ENCODE measurements at regions not wholly inside any gene's neighbourhood (a gene's known extent, or its start where the extent isn't known, plus 50 kb on each side); places are given as distances from the start of the nearest gene placed in this dataset.
A peak's percentile ranks its signal among the peaks of the same experiment; 100 is the strongest.

- Histone ChIP-seq H3K4me2 (ENCODE audit: low read depth, low read length, poor library complexity, severe bottlenecking) (peak overlapping the region; percentile 55), H3K9me2 (replicated peaks; ENCODE audit: insufficient read depth, low read length) (no peaks in the 10 kb centered on the region), H3K36me3 (ENCODE audit: low read length) (no peaks in the 10 kb centered on the region), H3K27me3 (ENCODE audit: low read length) (no peaks in the 10 kb centered on the region), H3K79me2 (ENCODE audit: insufficient read depth, low read length) (no peaks in the 10 kb centered on the region), H2AFZ (ENCODE audit: low read depth, low read length, severe bottlenecking) (no peak overlapping the region), H3K4me3 (ENCODE audit: insufficient read depth, low read length, poor library complexity, severe bottlenecking) (no peak overlapping the region), H3K9me3 (ENCODE audit: insufficient read depth, low read length) (no peaks in the 10 kb centered on the region), H3K27ac (ENCODE audit: low read depth, low read length) (no peak overlapping the region), H3F3A (ENCODE audit: insufficient read depth) (peaks cover 35% of the 10 kb centered on the region), H4K20me1 (ENCODE audit: low read depth, low read length) (no peaks in the 10 kb centered on the region), H3K9ac (ENCODE audit: low read length) (no peak overlapping the region)
- TF ChIP-seq CTCF (IDR thresholded peaks at IDR 0.05; ENCODE audit: insufficient read depth, low read length, poor library complexity, severe bottlenecking) (no peak), EZH2phosphoT487 (conservative IDR thresholded peaks at IDR 0.05; ENCODE audit: low read length) (no peak)
Measured at GRCh38 chr6:26311012-26311384, 54.0 kb upstream of the BTN3A2 start.

GRCh38 chr6:26311385-26312095, 53.5 kb upstream of the BTN3A2 start:
- Histone ChIP-seq H3K27ac (ENCODE audit: low read depth, low read length) (no peak overlapping the region), H3K79me2 (ENCODE audit: insufficient read depth, low read length) (no peaks in the 10 kb centered on the region), H3K9me3 (ENCODE audit: insufficient read depth, low read length) (no peaks in the 10 kb centered on the region), H3K4me2 (ENCODE audit: low read depth, low read length, poor library complexity, severe bottlenecking) (peak overlapping the region; percentile 55), H2AFZ (ENCODE audit: low read depth, low read length, severe bottlenecking) (peak overlapping the region; percentile 15), H3K27me3 (ENCODE audit: low read length) (no peaks in the 10 kb centered on the region), H3K4me3 (ENCODE audit: insufficient read depth, low read length, poor library complexity, severe bottlenecking) (peak overlapping the region; percentile 53), H3K9me2 (replicated peaks; ENCODE audit: insufficient read depth, low read length) (no peaks in the 10 kb centered on the region), H3F3A (ENCODE audit: insufficient read depth) (peaks cover 35% of the 10 kb centered on the region), H4K20me1 (ENCODE audit: low read depth, low read length) (no peaks in the 10 kb centered on the region), H3K9ac (ENCODE audit: low read length) (peak overlapping the region; percentile 26), H3K36me3 (ENCODE audit: low read length) (no peaks in the 10 kb centered on the region)
- TF ChIP-seq CTCF (IDR thresholded peaks at IDR 0.05; ENCODE audit: insufficient read depth, low read length, poor library complexity, severe bottlenecking) (no peak), EZH2phosphoT487 (conservative IDR thresholded peaks at IDR 0.05; ENCODE audit: low read length) (no peak)

- Histone ChIP-seq H2AFZ (ENCODE audit: low read depth, low read length, severe bottlenecking) (peak overlapping the region; percentile 15), H3K4me2 (ENCODE audit: low read depth, low read length, poor library complexity, severe bottlenecking) (peak overlapping the region; percentile 55), H3K27ac (ENCODE audit: low read depth, low read length) (no peak overlapping the region), H3K27me3 (ENCODE audit: low read length) (no peaks in the 10 kb centered on the region), H3K9ac (ENCODE audit: low read length) (peak overlapping the region; percentile 26), H4K20me1 (ENCODE audit: low read depth, low read length) (no peaks in the 10 kb centered on the region), H3K36me3 (ENCODE audit: low read length) (no peaks in the 10 kb centered on the region), H3K4me3 (ENCODE audit: insufficient read depth, low read length, poor library complexity, severe bottlenecking) (peak overlapping the region; percentile 53), H3K9me2 (replicated peaks; ENCODE audit: insufficient read depth, low read length) (no peaks in the 10 kb centered on the region), H3F3A (ENCODE audit: insufficient read depth) (peaks cover 35% of the 10 kb centered on the region), H3K9me3 (ENCODE audit: insufficient read depth, low read length) (no peaks in the 10 kb centered on the region), H3K79me2 (ENCODE audit: insufficient read depth, low read length) (no peaks in the 10 kb centered on the region)
- TF ChIP-seq CTCF (IDR thresholded peaks at IDR 0.05; ENCODE audit: insufficient read depth, low read length, poor library complexity, severe bottlenecking) (no peak), EZH2phosphoT487 (conservative IDR thresholded peaks at IDR 0.05; ENCODE audit: low read length) (no peak)
Measured at GRCh38 chr6:26312096-26312463, 52.9 kb upstream of the BTN3A2 start.

Measured in SU-DHL-6 (cell line).